Activated T-cell treated with anti-CD3 and anti-CD28 coated beads for 24 hours (primary cell): ENCODE measurements at regions not wholly inside any gene's neighbourhood (a gene's known extent, or its start where the extent isn't known, plus 50 kb on each side); places are given as distances from the start of the nearest gene placed in this dataset.

Experiments used
- DNase-seq: peaks from one replicate; pipeline ENCODE4 v3.0.0-alpha.2; 2020; ENCODE audit warnings: low read depth

GRCh38 chr10:29163746-29164145 is 125.1 kb upstream of the LYZL1 start:
- DNase-seq, result no peak

DNA sequence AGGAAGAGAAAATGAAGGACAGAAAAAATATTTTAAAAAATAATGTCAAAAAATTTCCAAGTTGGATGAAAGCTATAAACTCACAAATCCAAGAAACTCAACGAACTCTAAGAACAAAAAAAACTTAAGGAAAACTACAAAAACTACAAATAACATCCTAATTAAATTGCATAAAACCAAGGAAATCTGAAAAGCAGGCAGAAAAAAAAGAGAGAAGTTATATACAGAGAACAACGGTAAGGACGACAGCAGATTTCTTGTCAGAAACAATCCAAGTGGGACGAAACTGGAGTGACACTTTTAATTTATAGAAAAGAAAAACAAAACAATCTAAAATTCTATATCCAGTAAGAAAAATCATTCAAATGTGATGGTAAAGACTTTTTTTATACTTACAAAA is 122.2 kb upstream of the LYZL1 start:
- no peak for DNase-seq

- DNase-seq, result no peak
These were observed 119.8 kb upstream of the LYZL1 start for GRCh38 chr10:29169021-29169420.

GRCh38 chr10:29171717-29172116 is 117.2 kb upstream of the LYZL1 start:
- DNase-seq, result no peak

- DNase-seq, result no peak
These were observed 114.5 kb upstream of the LYZL1 start for GRCh38 chr10:29174389-29174788.

DNA sequence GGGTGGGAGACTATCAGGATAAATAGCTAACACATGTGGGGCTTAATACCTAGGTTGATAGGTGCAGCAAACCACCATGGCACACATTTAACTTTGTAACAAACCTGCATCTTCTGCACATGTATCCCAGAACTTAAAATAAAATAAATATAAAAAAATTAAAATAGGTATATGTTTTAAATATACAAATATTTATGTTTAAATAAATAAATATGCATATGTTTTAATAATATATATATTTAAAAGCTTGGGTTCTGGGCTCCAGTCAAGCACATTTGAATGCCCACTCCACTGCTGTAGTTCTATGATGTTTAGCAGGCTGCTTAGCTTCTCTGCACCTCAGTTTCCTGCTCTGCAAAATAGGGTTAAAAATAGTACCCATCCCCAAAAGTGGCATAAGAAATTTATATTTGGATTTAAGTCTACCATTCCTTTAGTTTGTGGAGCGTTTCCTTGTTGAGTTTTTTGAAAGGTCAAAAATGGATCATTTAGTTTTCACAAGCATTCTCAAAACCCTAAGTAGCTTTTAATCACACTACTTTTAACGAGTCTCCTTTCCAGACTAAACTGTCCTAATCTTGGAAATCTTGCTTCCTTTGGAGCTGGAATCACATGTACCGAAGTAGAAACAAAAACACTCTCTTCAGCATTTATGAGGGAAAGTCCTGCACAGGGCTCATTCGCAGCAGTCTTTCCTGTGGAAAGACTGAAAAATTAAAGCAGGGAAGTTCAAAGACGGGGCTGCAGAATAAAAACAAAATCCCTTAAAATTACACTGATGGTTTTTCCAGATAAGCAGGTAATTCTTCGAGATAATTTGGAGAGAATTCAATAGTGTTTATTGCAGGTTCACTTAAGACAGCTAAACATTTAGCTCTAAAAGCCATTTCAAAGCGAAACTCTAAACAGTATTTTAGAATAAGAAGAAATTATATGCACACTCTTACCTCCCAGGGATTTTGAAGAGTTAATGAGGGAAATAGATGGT is 111.7 kb upstream of the LYZL1 start:
- no peak for DNase-seq

DNA sequence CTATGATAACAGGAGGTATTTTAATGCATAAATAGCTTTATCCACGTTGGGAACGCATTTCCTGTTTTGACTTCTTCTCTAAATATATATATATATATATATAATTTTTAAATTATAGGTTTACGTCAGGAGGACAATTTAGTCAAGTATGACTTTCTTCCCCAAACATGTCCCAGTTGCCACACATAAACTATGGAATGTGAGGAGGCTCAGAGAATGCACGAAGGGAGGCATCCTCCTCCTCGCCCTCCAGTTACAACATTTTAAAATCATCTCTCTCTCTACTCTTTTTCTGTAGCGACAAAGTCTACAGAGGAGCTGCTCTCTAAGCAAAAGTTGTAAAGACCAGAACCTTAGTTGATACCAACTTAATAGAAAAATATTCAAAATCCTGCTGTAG is 106.9 kb upstream of the LYZL1 start:
- no peak for DNase-seq

GRCh38 chr10:29183301-29183945 is 105.4 kb upstream of the LYZL1 start:
- DNase-seq, result no peak

DNA sequence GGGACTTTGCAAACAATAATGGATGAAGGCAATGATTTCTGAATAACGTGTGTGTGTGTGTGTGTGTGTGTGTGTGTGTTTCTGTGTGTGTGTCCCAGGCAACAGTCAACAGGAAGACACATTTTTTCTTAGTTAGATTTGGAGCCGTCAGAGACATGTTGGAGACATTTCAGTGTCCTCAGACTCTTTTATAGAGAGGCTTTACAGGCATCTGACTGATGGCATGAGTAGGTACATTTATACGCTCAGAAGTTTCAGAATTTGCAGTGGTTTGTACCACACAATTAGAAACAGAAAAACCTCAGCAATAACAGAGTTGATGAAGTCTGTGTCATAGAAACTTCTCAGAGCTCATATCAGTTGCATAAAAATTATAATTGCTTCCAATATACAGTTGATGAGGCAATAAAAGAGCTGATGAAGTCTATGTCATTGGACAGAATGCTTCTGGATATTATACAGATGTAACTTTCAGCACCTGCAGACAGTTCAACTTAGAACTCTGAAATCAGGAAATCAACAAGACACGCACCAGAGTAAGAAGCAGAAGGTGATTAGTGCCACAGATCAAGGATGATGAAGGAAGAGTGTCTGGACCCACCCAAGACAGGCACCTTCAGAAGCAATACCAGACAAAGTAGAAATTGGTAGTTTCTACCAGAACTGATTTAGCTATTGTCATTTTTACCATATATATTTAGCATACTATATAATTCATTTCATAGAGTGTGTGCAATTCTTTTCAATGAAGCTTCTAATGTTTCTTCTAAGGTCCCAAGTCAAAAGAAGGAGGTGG is 104.5 kb upstream of the LYZL1 start:
- DNase-seq, result no peak

GRCh38 chr10:29185050-29185449 is 103.8 kb upstream of the LYZL1 start:
- no peak for DNase-seq

GRCh38 chr10:29186221-29186620 is 102.6 kb upstream of the LYZL1 start:
- no peak for DNase-seq

- no peak for DNase-seq
These were observed 99.6 kb upstream of the LYZL1 start for GRCh38 chr10:29189256-29189655.

DNA sequence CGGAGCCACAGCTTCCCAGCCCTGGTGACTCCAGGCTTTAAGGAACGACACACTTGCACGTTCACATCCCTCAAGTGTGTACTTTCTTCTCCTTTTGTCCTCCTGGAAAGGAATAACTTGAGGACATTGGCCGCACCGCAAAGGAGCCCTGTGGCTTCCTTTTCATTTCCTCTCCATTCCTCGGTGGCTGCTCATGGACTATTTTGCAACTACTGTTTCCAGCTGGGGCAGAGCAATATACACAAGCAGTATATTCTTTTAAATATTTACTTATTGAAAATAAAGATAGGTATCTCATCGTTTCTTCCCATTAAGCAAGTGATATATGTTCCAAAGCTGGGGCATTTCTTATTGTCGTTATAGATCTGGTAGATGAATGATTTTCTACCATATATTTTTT is 97.2 kb upstream of the LYZL1 start:
- DNase-seq, result no peak

- DNase-seq, result no peak
These were observed 89.5 kb upstream of the LYZL1 start for GRCh38 chr10:29199339-29199738.

GRCh38 chr10:29199941-29200679 is 88.8 kb upstream of the LYZL1 start:
- DNase-seq, result no peak

DNA sequence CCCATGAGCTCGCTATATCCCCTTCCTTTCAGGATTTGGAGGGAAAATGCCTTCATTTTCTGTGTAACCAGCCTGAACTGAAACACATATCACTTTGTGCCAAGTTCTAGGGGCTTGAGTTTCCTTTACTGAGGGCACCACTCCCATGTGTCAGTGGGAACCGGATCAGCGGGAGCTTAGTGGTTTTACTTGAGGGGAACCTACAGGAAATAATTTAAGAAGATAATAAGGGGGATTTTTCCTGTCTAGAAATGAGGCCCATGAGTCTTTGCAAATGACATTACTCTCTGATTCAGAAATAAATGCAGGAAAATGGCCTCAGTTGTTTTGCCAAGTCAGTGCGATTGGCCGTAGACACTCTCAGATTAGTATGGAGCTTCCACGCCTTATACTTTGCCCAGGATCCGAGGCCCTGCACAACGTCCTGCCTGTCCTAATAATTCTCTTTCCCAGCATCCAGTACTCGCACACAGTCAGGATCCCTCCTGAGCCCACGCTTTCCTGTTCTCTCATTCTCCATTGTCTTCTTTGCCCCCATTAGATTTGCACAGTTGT is 86.4 kb upstream of the LYZL1 start:
- DNase-seq, result no peak

- DNase-seq, result no peak
These were observed 85.4 kb upstream of the LYZL1 start for GRCh38 chr10:29203432-29203831.

DNA sequence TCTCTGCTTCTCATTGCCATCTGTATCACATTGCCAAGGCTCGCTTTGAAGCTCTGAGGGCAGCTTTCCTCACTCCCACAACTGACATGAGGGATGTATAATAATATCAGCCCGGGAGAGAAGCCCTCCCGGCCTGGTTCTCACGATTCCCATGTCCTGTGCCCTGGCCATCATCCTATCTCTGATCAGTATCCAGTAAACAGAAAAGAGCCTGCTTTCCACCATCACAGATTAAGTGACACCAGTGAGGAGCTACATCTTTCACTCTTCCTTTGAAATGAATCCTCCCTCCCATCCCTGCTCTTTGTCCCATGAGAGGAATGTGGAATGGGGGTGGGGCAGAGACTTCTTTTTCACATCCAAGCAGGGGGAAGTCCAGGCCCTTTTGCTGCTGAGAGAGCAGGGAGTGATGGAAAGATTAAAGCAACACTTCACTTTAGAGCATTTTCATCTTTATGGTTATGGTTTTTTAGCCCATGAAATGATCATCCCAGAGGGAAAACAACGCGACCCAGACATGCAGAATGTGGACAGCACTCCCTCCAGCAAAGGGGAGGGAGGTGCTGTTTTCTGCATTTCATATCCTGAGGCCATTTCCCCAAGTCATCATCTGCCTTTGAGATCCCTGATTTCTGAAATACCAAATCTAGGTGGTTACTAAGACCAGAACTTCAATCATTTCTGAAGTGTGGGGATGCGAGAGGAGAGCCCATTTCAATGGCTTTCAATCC is 84.6 kb upstream of the LYZL1 start:
- DNase-seq, result no peak

GRCh38 chr10:29205787-29206186 is 83.1 kb upstream of the LYZL1 start:
- DNase-seq, result no peak

DNA sequence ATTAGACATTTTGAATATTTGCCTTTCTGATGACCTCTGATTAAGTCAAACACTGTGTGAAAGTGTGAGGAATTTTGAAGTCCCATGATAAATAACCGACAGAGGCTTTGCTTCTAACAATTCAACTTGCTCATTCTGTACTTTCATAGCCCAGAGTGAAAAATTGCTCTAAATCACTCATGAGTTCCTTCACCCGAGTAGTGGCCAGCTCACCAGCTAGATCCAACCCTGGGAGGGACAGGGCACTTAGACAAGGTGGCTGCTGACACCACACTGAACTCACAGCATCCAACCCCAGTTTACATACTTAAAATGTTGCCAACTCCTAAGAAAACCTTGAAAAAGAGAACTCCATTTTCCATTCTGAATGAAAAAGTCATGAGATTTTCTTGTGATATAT is 80.0 kb upstream of the LYZL1 start:
- no peak for DNase-seq

GRCh38 chr10:29209830-29210229 is 79.0 kb upstream of the LYZL1 start:
- no peak for DNase-seq
